NCI-H345 treated with DMSO at 0.1 percent for 48 hours (cell line): ENCODE measurements at regions not wholly inside any gene's neighbourhood (a gene's known extent, or its start where the extent isn't known, plus 50 kb on each side); places are given as distances from the start of the nearest gene placed in this dataset.
"Not testable (repeated sequence)": the region's sequence is repeated elsewhere in the genome, so short reads cannot be mapped to it uniquely, and the experiment has no call there.

ENCODE experiments used
- DNase-seq: peaks from one replicate; lab custom pipeline; 2025; ENCODE audit not compliant: unreplicated experiment; lab: John Stamatoyannopoulos, UW

GRCh38 chrX:38939067-38939466 is 137.8 kb downstream of the MID1IP1 start:
- no peak for DNase-seq

- no peak for DNase-seq
Observed at GRCh38 chrX:38940547-38940946, 139.3 kb downstream of the MID1IP1 start.

- DNase-seq: no peak
Observed at GRCh38 chrX:38941675-38942074, 140.4 kb downstream of the MID1IP1 start.

GRCh38 chrX:38943120-38943519 is 141.9 kb downstream of the MID1IP1 start:
- no peak for DNase-seq

GRCh38 chrX:38948046-38948445 is 146.8 kb downstream of the MID1IP1 start:
- DNase-seq: no peak

- no peak for DNase-seq
Observed at GRCh38 chrX:38954520-38954919, 153.3 kb downstream of the MID1IP1 start.

- no peak for DNase-seq
Observed at GRCh38 chrX:38959736-38960135, 158.5 kb downstream of the MID1IP1 start.

GRCh38 chrX:38960137-38960536 is 158.9 kb downstream of the MID1IP1 start:
- DNase-seq: no peak

- DNase-seq: no peak
Observed at GRCh38 chrX:38961936-38962335, 160.7 kb downstream of the MID1IP1 start.

- DNase-seq: not testable (repeated sequence)
Observed at GRCh38 chrX:38963244-38963643, 162.0 kb downstream of the MID1IP1 start.

- DNase-seq: no peak
Observed at GRCh38 chrX:38965888-38966287, 164.6 kb downstream of the MID1IP1 start.

- no peak for DNase-seq
Observed at GRCh38 chrX:38968344-38969216, 167.3 kb downstream of the MID1IP1 start.

GRCh38 chrX:38970074-38970473 is 168.8 kb downstream of the MID1IP1 start:
- no peak for DNase-seq

- no peak for DNase-seq
Observed at GRCh38 chrX:38970845-38971244, 169.6 kb downstream of the MID1IP1 start.

GRCh38 chrX:38973322-38973721 is 172.1 kb downstream of the MID1IP1 start:
- DNase-seq: no peak

GRCh38 chrX:38974542-38974941 is 173.3 kb downstream of the MID1IP1 start:
- no peak for DNase-seq

GRCh38 chrX:38975368-38975942 is 174.2 kb downstream of the MID1IP1 start:
- DNase-seq: no peak

GRCh38 chrX:38982370-38982769 is 181.1 kb downstream of the MID1IP1 start:
- DNase-seq: no peak

- no peak for DNase-seq
Observed at GRCh38 chrX:38982843-38983242, 181.6 kb downstream of the MID1IP1 start.

- DNase-seq: no peak
Observed at GRCh38 chrX:38985375-38985774, 184.1 kb downstream of the MID1IP1 start.

- no peak for DNase-seq
Observed at GRCh38 chrX:38985945-38986344, 184.7 kb downstream of the MID1IP1 start.

- DNase-seq: no peak
Observed at GRCh38 chrX:38986586-38986985, 185.3 kb downstream of the MID1IP1 start.
